ENCODE measurements at regions not wholly inside any gene's neighbourhood (a gene's known extent, or its start where the extent isn't known, plus 50 kb on each side); places are given as distances from the start of the nearest gene placed in this dataset.
A peak's percentile ranks its signal among the peaks of the same experiment; 100 is the strongest.

DNA sequence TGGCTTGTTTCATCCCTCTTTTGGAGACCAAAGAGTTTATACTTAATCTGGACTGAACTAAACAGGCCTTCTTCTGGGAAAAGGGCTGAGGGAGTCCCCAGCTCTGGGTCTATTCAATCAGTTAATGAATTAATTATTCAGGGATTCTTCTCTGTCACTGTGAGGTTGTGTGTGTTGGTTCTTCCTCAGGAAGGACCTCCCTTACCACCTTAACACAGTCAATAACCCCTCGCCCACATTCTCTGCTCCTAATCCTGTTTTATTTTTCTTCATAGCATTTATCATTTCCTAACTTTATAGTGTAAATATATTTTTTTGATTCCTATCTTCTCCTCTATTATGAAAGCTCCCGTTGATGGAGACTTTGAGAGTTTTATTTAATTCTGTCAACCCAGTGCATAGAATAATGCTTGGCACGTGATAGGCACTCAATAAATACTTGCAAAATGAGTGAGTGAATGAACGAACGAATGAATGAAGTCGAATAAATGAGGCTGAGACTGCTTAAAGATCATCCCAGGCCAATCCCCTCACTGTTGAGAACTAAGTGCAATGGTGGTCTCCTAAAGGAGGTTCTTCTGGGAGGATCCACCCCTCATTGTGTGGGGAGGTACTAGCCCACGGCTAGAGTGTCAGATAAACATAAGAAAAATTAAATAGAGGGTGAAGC lies 179.6 kb upstream of the JARID2 start:
- Histone ChIP-seq H3K27ac (peak overlapping the region; percentile 26 to 49 (median 33)), H3K36me3 (no peaks in the 10 kb centered on the region), H3K4me1 (peaks cover 0 to 3% (median 0%) of the 10 kb centered on the region in 4 donors), H3K4me3 (no peak overlapping the region), H3K27me3 (no peaks in the 10 kb centered on the region), H3K9me3 (no peaks in the 10 kb centered on the region)
- DNase-seq: no peak
- 57 to 69% methylated on average over 7 of the region's 7 CpGs for WGBS, 2 donors (ENCODE audit: low coverage in 1 of 2)
- intact Hi-C loops (cut with DNase I; ENCODE audit: low total_unique reads) (no loop called here), in situ Hi-C loops (cut with MboI; ENCODE audit: low pct_ligation_motif_present in 1 of 4, low pct_unique_long_range_greater_than_20kb in 1 of 4, low sequenced_read_pairs in 3 of 4) (no loop called here)
- TF ChIP-seq POLR2A (IDR thresholded peaks at IDR 0.05) (no peak), EP300 (IDR thresholded peaks at IDR 0.05; ENCODE audit: low read depth) (no peak), POLR2AphosphoS5 (IDR thresholded peaks at IDR 0.05) (no peak)
- TF ChIP-seq, protein P1, sequence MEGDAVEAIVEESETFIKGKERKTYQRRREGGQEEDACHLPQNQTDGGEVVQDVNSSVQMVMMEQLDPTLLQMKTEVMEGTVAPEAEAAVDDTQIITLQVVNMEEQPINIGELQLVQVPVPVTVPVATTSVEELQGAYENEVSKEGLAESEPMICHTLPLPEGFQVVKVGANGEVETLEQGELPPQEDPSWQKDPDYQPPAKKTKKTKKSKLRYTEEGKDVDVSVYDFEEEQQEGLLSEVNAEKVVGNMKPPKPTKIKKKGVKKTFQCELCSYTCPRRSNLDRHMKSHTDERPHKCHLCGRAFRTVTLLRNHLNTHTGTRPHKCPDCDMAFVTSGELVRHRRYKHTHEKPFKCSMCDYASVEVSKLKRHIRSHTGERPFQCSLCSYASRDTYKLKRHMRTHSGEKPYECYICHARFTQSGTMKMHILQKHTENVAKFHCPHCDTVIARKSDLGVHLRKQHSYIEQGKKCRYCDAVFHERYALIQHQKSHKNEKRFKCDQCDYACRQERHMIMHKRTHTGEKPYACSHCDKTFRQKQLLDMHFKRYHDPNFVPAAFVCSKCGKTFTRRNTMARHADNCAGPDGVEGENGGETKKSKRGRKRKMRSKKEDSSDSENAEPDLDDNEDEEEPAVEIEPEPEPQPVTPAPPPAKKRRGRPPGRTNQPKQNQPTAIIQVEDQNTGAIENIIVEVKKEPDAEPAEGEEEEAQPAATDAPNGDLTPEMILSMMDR (IDR thresholded peaks at IDR 0.05): no peak

DNA sequence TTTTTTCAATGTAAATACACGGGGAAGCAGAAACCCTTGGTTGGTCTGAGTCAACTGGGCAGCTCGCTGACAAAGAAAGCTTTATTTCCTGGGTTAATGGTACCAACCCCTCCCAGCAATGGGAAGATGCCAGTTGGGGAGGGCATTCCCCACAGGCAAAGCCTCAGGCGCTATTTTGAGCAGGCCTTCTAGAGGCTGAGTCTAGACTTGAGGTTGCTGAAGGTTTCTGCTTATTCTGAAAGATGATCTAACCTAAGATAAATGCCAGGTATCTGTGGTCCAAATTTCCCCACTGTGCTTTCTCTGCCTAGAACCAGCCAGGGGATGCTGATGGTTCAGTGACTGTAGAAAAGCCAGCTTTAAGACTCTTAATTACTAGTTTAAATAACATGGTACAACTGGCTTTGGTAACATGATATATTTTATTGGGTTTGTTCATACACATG lies 172.5 kb upstream of the JARID2 start:
- WGBS, 2 donors (ENCODE audit: low coverage in 1 of 2): 68 to 70% methylated on average over 2 to 3 of the region's 3 CpGs

DNA sequence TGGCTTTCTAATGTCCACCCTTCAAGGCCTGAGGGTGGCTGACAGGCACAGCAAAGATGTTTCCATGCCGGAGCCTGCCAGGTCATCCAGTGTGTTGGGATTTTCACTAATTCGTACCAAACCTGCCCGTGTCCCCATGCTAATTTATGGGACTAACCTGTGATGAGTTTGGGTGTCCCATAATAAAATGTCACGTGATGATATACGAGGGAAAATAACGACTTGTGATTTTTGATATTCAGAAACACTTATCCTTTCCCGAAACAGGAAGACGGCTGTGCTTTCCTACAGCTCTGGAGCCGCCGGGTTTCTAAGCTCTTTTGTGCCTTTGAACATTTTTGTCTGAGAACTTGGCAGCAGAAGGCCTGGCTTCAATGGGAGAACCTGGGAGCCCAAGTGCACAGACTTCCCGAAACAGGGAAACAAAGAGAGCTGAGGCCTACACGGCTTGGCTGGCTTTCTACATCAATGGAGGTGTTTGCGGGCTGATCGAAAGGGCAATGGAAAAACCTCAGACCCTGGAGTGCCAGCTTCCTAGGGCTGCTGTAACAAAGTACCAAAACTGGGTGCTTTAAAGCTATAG lies 171.9 kb upstream of the JARID2 start:
- Histone ChIP-seq H3K4me1 (no peaks in the 10 kb centered on the region), H3K27ac (no peak overlapping the region), H3K4me3 (no peak overlapping the region), H3K9me3 (no peaks in the 10 kb centered on the region), H3K36me3 (no peaks in the 10 kb centered on the region), H3K27me3 (no peaks in the 10 kb centered on the region)
- TF ChIP-seq EP300 (IDR thresholded peaks at IDR 0.05; ENCODE audit: low read depth) (no peak), POLR2AphosphoS5 (IDR thresholded peaks at IDR 0.05) (no peak), POLR2A (IDR thresholded peaks at IDR 0.05) (no peak)
- TF ChIP-seq, protein P1 (IDR thresholded peaks at IDR 0.05): no peak
- 86 to 98% methylated on average over 8 to 14 of the region's 14 CpGs for WGBS, 2 donors (ENCODE audit: low coverage in 1 of 2)
- in situ Hi-C loops (cut with MboI; ENCODE audit: low pct_ligation_motif_present in 1 of 4, low pct_unique_long_range_greater_than_20kb in 1 of 4, low sequenced_read_pairs in 3 of 4): no loop called here
- DNase-seq: no peak
- intact Hi-C loops (cut with DNase I; ENCODE audit: low total_unique reads): no loop called here

More for the DNA sequence above, 172.5 kb upstream of the JARID2 start:
- no peak overlapping the region for H3K4me3 ChIP-seq
- no peaks in the 10 kb centered on the region for H3K36me3 ChIP-seq
- H3K27me3 ChIP-seq: no peaks in the 10 kb centered on the region
- H3K9me3 ChIP-seq: no peaks in the 10 kb centered on the region
- DNase-seq: no peak
- in situ Hi-C loops (cut with MboI; ENCODE audit: low pct_ligation_motif_present in 1 of 4, low pct_unique_long_range_greater_than_20kb in 1 of 4, low sequenced_read_pairs in 3 of 4): no loop called here
- H3K27ac ChIP-seq: no peak overlapping the region
- intact Hi-C loops (cut with DNase I; ENCODE audit: low total_unique reads): no loop called here
- no peak for TF ChIP-seq POLR2AphosphoS5 (IDR thresholded peaks at IDR 0.05)
- TF ChIP-seq, protein P1 (IDR thresholded peaks at IDR 0.05): no peak
- TF ChIP-seq EP300 (IDR thresholded peaks at IDR 0.05; ENCODE audit: low read depth): no peak
- TF ChIP-seq POLR2A (IDR thresholded peaks at IDR 0.05): no peak
- no peaks in the 10 kb centered on the region for H3K4me1 ChIP-seq

DNA sequence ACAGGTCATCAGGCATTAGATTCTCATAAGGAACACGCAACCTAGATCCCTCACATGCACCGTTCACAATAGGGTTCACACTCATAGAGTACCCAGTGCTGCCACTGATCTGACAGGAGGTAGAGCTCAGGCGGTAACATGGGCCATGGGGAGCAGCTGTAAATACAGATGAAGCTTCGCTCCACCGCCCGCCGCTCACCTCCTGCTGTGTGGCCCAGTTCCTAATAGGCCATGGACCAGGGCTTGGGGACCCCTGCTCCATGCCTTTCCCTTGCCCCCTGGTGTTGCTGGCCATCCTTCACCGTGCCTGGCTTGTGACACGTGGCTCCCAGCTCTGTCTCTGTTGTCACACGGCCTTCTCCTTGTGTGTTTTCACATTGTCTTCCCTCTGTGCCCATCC lies 171.1 kb upstream of the JARID2 start:
- H3K27ac ChIP-seq: no peak overlapping the region
- H3K4me1 ChIP-seq: no peaks in the 10 kb centered on the region
- intact Hi-C loops (cut with DNase I; ENCODE audit: low total_unique reads) (no loop called here), in situ Hi-C loops (cut with MboI; ENCODE audit: low pct_ligation_motif_present in 1 of 4, low pct_unique_long_range_greater_than_20kb in 1 of 4, low sequenced_read_pairs in 3 of 4) (no loop called here)
- WGBS, 2 donors (ENCODE audit: low coverage in 1 of 2): 95 to 100% methylated on average over 1 to 10 of the region's 10 CpGs
- no peaks in the 10 kb centered on the region for H3K9me3 ChIP-seq
- no peaks in the 10 kb centered on the region for H3K27me3 ChIP-seq
- TF ChIP-seq, protein P1 (IDR thresholded peaks at IDR 0.05): no peak
- TF ChIP-seq EP300 (IDR thresholded peaks at IDR 0.05; ENCODE audit: low read depth) (no peak), POLR2A (IDR thresholded peaks at IDR 0.05) (no peak), POLR2AphosphoS5 (IDR thresholded peaks at IDR 0.05) (no peak)
- no peak overlapping the region for H3K4me3 ChIP-seq
- no peaks in the 10 kb centered on the region for H3K36me3 ChIP-seq
- no peak for DNase-seq
